Hepatocyte (in vitro differentiated cells): ENCODE measurements at regions not wholly inside any gene's neighbourhood (a gene's known extent, or its start where the extent isn't known, plus 50 kb on each side); places are given as distances from the start of the nearest gene placed in this dataset.

ENCODE experiments used
- CTCF ChIP-seq: fragments of 200-600 bp; sonication (generic); IDR thresholded peaks from 2 replicates; pipeline ENCODE4 v1.5.1; 2016; ENCODE audit warnings: antibody characterized with exemption, mild to moderate bottlenecking; ENCODE audit not compliant: poor library complexity
- EZH2 ChIP-seq: fragments of 200-600 bp; sonication (generic); IDR thresholded peaks from 2 replicates; pipeline ENCODE4 v1.6.1; 2016; ENCODE audit warnings: antibody characterized with exemption, mild to moderate bottlenecking, borderline replicate concordance

- TF ChIP-seq CTCF (no peak), EZH2 (no peak)
Observed at GRCh38 chr22:49327411-49328117, 500.1 kb downstream of the BRD1 start.
